SU-DHL-6 (cell line): ENCODE measurements at regions not wholly inside any gene's neighbourhood (a gene's known extent, or its start where the extent isn't known, plus 50 kb on each side); places are given as distances from the start of the nearest gene placed in this dataset.

Experiments used
- H2AFZ ChIP-seq: fragments of 200-600 bp; sonication (generic); 2 replicates; pipeline ENCODE4 v1.6.1; 2014; ENCODE audit warnings: low read depth, mild to moderate bottlenecking, moderate library complexity, mixed read lengths, antibody characterized with exemption, low read length; ENCODE audit not compliant: severe bottlenecking
- H3F3A ChIP-seq: fragments of 200-600 bp; shearing (Covaris generic); 2 replicates; pipeline ENCODE4 v1.6.0; 2016; ENCODE audit warnings: antibody characterized with exemption, mild to moderate bottlenecking; ENCODE audit not compliant: insufficient read depth
- H3K27ac ChIP-seq: fragments of 200-600 bp; sonication (generic); 2 replicates; pipeline ENCODE4 v1.5.1; 2016; ENCODE audit warnings: low read depth, mild to moderate bottlenecking, low read length, moderate library complexity, mixed read lengths
- H3K27me3 ChIP-seq: fragments of 200-600 bp; sonication (generic), shearing (Covaris generic); 2 replicates; pipeline ENCODE4 v1.6.0; 2014; ENCODE audit warnings: mild to moderate bottlenecking, low read length
- H3K36me3 ChIP-seq: fragments of 200-600 bp; sonication (generic); 2 replicates; pipeline ENCODE4 v1.6.1; 2014; ENCODE audit warnings: mild to moderate bottlenecking, low read length, mixed read lengths
- H3K4me2 ChIP-seq: fragments of 300-600, 200-600 bp; shearing (Covaris generic), sonication (generic); 2 replicates; pipeline ENCODE4 v1.6.0; 2014; ENCODE audit warnings: low read length, low read depth, mild to moderate bottlenecking; ENCODE audit not compliant: poor library complexity, severe bottlenecking
- H3K4me3 ChIP-seq: fragments of 200-600 bp; sonication (generic); 2 replicates; pipeline ENCODE4 v1.5.1; 2014; ENCODE audit warnings: antibody characterized with exemption, low read length, mild to moderate bottlenecking, mixed read lengths; ENCODE audit not compliant: insufficient read depth, poor library complexity, severe bottlenecking
- H3K79me2 ChIP-seq: fragments of 200-600 bp; sonication (generic); 2 replicates; pipeline ENCODE4 v1.6.1; 2014; ENCODE audit warnings: mild to moderate bottlenecking, low read length, moderate library complexity; ENCODE audit not compliant: insufficient read depth
- H3K9ac ChIP-seq: fragments of 200-600 bp; sonication (generic); 2 replicates; pipeline ENCODE4 v1.7.0; 2014; ENCODE audit warnings: mild to moderate bottlenecking, low read length
- H3K9me2 ChIP-seq: fragments of 200-600 bp; sonication (generic); replicated peaks from 2 replicates; pipeline ENCODE4 v1.6.1; 2014; ENCODE audit warnings: low read length; ENCODE audit not compliant: insufficient read depth
- H3K9me3 ChIP-seq: fragments of 200-600 bp; sonication (generic); 2 replicates; pipeline ENCODE4 v1.6.1; 2014; ENCODE audit warnings: low read length, mixed read lengths; ENCODE audit not compliant: insufficient read depth
- H4K20me1 ChIP-seq: fragments of 200-600 bp; sonication (generic); 2 replicates; pipeline ENCODE4 v1.6.1; 2014; ENCODE audit warnings: low read depth, mild to moderate bottlenecking, antibody characterized with exemption, low read length, moderate library complexity, mixed read lengths
- EZH2phosphoT487 ChIP-seq: fragments of 200-600 bp; sonication (generic), shearing (Covaris generic); conservative IDR thresholded peaks from 2 replicates; pipeline ENCODE4 v1.6.1; 2018; ENCODE audit warnings: mild to moderate bottlenecking, antibody characterized with exemption, low read length, moderate library complexity, mixed read lengths
- TF ChIP-seq, protein P1 (sequence below): fragments of 200-600 bp; sonication (generic); IDR thresholded peaks from one replicate; pipeline ENCODE4 v1.5.1; 2017; ENCODE audit warnings: antibody characterized with exemption, mild to moderate bottlenecking, low read length, moderate library complexity; ENCODE audit not compliant: insufficient read depth, poor library complexity, severe bottlenecking

DNA sequence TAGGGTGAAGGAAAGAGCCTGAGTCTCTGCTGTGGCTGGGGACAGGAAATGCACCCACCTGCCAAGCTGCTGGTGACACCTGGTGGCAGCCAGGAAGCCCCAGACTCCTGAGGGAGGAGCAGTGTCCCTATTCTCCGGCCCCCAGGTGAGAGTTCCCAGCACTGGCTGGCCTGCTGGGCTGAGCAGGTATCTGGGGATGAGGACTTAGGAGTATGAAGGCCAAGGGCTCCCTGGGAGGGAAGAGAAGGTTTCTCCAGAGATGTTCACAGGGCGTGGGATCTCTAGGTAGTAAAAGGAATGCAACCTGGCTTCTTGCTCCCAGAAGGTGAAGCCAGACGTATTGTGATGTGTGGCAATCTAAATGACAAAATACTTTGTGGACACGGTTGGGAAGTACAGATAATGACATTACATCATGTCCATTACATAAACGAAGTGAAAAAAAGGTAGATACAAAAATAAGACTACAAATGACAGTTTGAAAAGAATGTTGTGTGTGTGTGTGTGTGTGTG lies 75.8 kb upstream of the SLC1A4 start:
- Histone ChIP-seq H2AFZ (no peak overlapping the region), H3K4me3 (peak overlapping the region; percentile 41), H3K4me2 (peak overlapping the region; percentile 79)

DNA sequence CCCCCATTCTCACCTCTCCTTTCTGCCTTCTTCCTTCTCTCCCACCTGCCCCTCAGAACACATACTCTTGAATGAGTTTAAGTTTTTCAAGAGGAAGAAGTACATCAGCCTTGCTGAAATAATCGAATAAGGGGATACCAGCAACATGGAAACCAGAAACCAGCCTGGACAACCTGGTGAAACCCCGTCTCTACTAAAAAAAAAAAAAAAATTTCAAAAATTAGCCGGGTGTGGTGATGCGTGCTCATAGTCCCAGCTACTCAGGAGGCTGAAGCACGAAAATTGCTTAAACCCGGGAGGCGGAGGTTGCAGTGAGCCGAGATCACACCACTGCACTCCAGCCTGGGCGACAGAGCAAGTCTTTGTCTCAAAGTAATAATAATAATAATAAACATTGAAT lies 75.0 kb upstream of the SLC1A4 start:
- Histone ChIP-seq H3F3A (peaks cover 63% of the 10 kb centered on the region), H3K4me2 (peak overlapping the region; percentile 79)
- TF ChIP-seq, protein P1, sequence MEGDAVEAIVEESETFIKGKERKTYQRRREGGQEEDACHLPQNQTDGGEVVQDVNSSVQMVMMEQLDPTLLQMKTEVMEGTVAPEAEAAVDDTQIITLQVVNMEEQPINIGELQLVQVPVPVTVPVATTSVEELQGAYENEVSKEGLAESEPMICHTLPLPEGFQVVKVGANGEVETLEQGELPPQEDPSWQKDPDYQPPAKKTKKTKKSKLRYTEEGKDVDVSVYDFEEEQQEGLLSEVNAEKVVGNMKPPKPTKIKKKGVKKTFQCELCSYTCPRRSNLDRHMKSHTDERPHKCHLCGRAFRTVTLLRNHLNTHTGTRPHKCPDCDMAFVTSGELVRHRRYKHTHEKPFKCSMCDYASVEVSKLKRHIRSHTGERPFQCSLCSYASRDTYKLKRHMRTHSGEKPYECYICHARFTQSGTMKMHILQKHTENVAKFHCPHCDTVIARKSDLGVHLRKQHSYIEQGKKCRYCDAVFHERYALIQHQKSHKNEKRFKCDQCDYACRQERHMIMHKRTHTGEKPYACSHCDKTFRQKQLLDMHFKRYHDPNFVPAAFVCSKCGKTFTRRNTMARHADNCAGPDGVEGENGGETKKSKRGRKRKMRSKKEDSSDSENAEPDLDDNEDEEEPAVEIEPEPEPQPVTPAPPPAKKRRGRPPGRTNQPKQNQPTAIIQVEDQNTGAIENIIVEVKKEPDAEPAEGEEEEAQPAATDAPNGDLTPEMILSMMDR: no peak
- no peak for TF ChIP-seq EZH2phosphoT487

More for the DNA sequence above, 75.8 kb upstream of the SLC1A4 start:
- no peaks in the 10 kb centered on the region for H3K9me2 ChIP-seq
- H3K9ac ChIP-seq: peak overlapping the region; percentile 68
- no peaks in the 10 kb centered on the region for H3K27me3 ChIP-seq
- TF ChIP-seq EZH2phosphoT487: no peak
- TF ChIP-seq, protein P1: peak; percentile 78
- peaks cover 9% of the 10 kb centered on the region; the same call in 1 of the 2 replicates for H3K79me2 ChIP-seq
- H3K36me3 ChIP-seq: 0 out of 2 replicates have a peak, but pooled peaks cover 2% of the 10 kb centered on the region
- H3K27ac ChIP-seq: peak overlapping the region; percentile 100
- no peaks in the 10 kb centered on the region for H3K9me3 ChIP-seq
- H4K20me1 ChIP-seq: no peaks in the 10 kb centered on the region
- H3F3A ChIP-seq: peaks cover 55% of the 10 kb centered on the region

DNA sequence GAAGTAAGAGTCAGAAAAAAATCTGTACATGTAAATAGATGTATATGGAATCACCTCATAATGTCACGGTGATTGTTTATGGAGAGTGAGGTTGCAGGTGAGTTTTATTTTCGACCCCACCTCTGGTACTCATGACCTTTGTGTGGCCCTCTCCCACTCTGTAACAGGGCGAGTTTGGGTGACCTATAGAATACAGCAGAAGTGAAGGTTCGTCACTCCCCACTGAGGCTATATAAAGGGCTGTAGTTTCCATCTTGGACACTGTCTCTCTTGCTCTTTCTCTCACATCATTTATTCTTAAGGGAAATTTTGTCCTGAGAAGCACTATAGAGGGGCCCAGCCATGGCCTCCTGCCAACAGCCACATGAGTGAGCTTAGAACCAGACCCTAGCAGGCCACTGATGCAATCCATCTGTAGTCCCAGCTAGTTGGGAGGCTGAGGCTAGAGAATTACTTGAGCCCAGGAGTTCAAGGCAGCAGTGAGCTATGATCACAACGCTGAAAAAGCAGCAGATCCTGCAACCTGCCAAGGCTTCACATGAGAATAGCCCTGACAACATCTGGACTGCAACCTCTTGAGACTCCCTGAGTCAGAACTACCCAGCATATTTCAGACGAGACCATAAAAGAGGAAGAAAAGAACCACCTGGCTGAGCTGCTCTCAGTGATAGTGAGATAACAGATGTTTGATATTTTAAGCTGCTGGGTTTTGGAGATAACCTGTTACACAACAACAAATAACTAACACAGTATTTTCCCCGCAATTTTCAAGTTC lies 74.3 kb upstream of the SLC1A4 start:
- H3F3A ChIP-seq: peaks cover 70% of the 10 kb centered on the region
- H3K79me2 ChIP-seq: peaks cover 18% of the 10 kb centered on the region; the same call in 1 of the 2 replicates
- 0 out of 2 replicates have a peak, but pooled peaks cover 2% of the 10 kb centered on the region for H3K36me3 ChIP-seq
- H3K4me2 ChIP-seq: peak overlapping the region; percentile 79
- H3K27me3 ChIP-seq: no peaks in the 10 kb centered on the region
- peak overlapping the region; percentile 100 for H3K27ac ChIP-seq
- peak overlapping the region; percentile 41 for H3K4me3 ChIP-seq
- TF ChIP-seq EZH2phosphoT487: no peak
- TF ChIP-seq, protein P1: no peak
- no peak overlapping the region for H2AFZ ChIP-seq
- H3K9me2 ChIP-seq: no peaks in the 10 kb centered on the region
- H3K9me3 ChIP-seq: no peaks in the 10 kb centered on the region
- peak overlapping the region; percentile 68 for H3K9ac ChIP-seq
- no peaks in the 10 kb centered on the region for H4K20me1 ChIP-seq

More for the DNA sequence above, 75.0 kb upstream of the SLC1A4 start:
- Histone ChIP-seq H3K79me2 (peaks cover 15% of the 10 kb centered on the region; the same call in 1 of the 2 replicates), H3K9me2 (no peaks in the 10 kb centered on the region), H3K27me3 (no peaks in the 10 kb centered on the region), H3K9me3 (no peaks in the 10 kb centered on the region), H3K4me3 (peak overlapping the region; percentile 41), H2AFZ (no peak overlapping the region), H3K9ac (peak overlapping the region; percentile 68), H4K20me1 (no peaks in the 10 kb centered on the region), H3K27ac (peak overlapping the region; percentile 100), H3K36me3 (0 out of 2 replicates have a peak, but pooled peaks cover 2% of the 10 kb centered on the region)
